ENCODE measurements at regions not wholly inside any gene's neighbourhood (a gene's known extent, or its start where the extent isn't known, plus 50 kb on each side); places are given as distances from the start of the nearest gene placed in this dataset.

DNA sequence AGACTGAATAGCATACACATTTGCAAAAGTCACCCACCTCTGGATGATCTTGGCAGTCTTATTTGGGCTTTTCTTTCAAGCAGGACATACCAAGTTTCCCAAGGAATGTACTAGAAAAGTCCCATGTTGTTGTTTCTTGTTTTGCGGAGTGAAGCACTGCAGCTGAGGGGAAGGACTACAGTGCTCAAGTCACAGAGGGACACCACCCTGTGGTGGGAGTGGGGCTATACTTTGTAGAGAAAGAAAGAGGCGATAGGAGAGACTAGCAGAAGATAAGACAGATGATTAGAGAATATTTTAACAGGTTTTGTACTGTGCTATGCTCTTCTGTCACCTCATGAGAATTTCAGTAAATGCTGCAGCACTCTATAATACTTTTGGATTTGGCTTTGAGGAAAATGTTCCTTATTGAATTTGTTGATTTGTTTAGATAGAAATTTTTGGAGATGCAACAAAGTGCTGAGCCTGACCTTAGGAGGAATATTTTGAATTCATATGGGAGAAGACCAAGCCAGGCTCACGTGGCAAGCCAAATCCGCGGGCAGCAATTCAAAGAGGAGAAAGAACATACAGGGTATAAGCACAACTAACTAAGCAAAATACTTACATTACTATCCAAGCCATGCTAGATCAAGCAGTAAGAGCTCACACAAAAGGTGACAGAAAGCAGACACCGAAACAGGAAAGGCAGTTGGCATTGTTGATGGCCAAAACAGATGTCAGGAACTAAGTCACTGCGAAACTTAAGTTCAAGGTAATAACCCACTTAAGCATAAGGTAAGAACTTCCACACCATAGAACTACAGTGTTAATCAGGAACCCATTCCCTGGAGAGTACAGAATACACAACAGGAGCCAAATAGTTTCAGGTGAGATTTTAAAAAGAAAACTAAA is 280.3 kb upstream of the INTU start:
- TF ChIP-seq, protein P1, sequence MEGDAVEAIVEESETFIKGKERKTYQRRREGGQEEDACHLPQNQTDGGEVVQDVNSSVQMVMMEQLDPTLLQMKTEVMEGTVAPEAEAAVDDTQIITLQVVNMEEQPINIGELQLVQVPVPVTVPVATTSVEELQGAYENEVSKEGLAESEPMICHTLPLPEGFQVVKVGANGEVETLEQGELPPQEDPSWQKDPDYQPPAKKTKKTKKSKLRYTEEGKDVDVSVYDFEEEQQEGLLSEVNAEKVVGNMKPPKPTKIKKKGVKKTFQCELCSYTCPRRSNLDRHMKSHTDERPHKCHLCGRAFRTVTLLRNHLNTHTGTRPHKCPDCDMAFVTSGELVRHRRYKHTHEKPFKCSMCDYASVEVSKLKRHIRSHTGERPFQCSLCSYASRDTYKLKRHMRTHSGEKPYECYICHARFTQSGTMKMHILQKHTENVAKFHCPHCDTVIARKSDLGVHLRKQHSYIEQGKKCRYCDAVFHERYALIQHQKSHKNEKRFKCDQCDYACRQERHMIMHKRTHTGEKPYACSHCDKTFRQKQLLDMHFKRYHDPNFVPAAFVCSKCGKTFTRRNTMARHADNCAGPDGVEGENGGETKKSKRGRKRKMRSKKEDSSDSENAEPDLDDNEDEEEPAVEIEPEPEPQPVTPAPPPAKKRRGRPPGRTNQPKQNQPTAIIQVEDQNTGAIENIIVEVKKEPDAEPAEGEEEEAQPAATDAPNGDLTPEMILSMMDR (IDR thresholded peaks at IDR 0.05; ENCODE audit: low read depth, low read length): no peak
- TF ChIP-seq EZH2phosphoT487 (IDR thresholded peaks at IDR 0.05; ENCODE audit: low read depth): no peak
